K562 (cell line): ENCODE measurements at regions not wholly inside any gene's neighbourhood (a gene's known extent, or its start where the extent isn't known, plus 50 kb on each side); places are given as distances from the start of the nearest gene placed in this dataset.

Experiments
- ATAC-seq: fragments of 200-7000 bp; cut with Tn5 transposase; 3 replicates; pipeline ENCODE4 v1.9.1; 2020; ENCODE audit warnings: moderate library complexity
- BruUV-seq: library from RNA; stranded (reverse); fragments of 400-500 nt; replicated peaks from 2 replicates; lab custom pipeline; 2021; lab: Mats Ljungman, UMichigan
- CTCF ChIA-PET: fragments of 300-600 bp; formaldehyde crosslinking; extraction: SDS; loops from one replicate; lab custom pipeline; 2021; ENCODE audit warnings: low intra/inter-chr PET ratio; lab: Yijun Ruan, JAX
- POLR2A ChIA-PET: fragments of 300-600, 350-650 bp; sonication (Branson Sonifier 250); formaldehyde crosslinking; extraction: SDS; loops from one replicate; lab custom pipeline; 2021; ENCODE audit warnings: antibody characterized with exemption, inconsistent platforms; lab: Yijun Ruan, JAX
- DNase-seq, 4 experiments: peaks; one replicate each; pipeline versions ENCODE4 v3.0.0 to v3.0.0-alpha.2; 2011 to 2018; ENCODE audit warnings: low spot score in 3 of 4, mixed read lengths in 3 of 4; ENCODE audit errors: extremely low read depth in 1 of 4
- FAIRE-seq: peaks from 2 replicates; lab custom pipeline; 2011; peaks lifted over from hg19 to GRCh38; lab: Jason Lieb, UNC
- H2AFZ ChIP-seq: 2 replicates; pipeline ENCODE4 v1.6.0; 2011; ENCODE audit warnings: low read depth, low read length, control low read depth, inconsistent platforms
- H3K27ac ChIP-seq: fragments of 200-600 bp; 3 replicates; pipeline ENCODE4 v1.8.0; 2011; ENCODE audit warnings: low read depth, mild to moderate bottlenecking, control low read depth, inconsistent platforms, low read length, moderate library complexity, mixed read lengths; ENCODE audit errors: extremely low read depth
- H3K27me3 ChIP-seq, 2 experiments: fragments of 300-600 bp in 1 of 2; 2 replicates in 1 of 2; 3 replicates in 1 of 2; pipeline versions ENCODE4 v1.6.0 to v1.8.0; 2011; ENCODE audit warnings: inconsistent platforms in 2 of 2, low read length in 2 of 2, mild to moderate bottlenecking in 1 of 2, mixed read lengths in 1 of 2, moderate library complexity in 1 of 2; ENCODE audit not compliant: control insufficient read depth in 2 of 2, insufficient read depth in 2 of 2
- H3K36me3 ChIP-seq: fragments of 300-600 bp; 3 replicates; pipeline ENCODE4 v1.8.0; 2011; ENCODE audit warnings: mild to moderate bottlenecking, low read length, inconsistent platforms; ENCODE audit not compliant: control insufficient read depth, insufficient read depth
- H3K4me1 ChIP-seq, 2 experiments: fragments of 200-600 bp in 1 of 2; replicated peaks in 1 of 2; 2 replicates in 1 of 2; 3 replicates in 1 of 2; pipeline versions ENCODE4 v1.5.1 to v1.8.0; 2011; ENCODE audit warnings: inconsistent platforms in 2 of 2, low read length in 2 of 2, mild to moderate bottlenecking in 1 of 2, mixed read lengths in 1 of 2, moderate library complexity in 1 of 2; ENCODE audit not compliant: control insufficient read depth in 2 of 2, insufficient read depth in 2 of 2
- H3K4me2 ChIP-seq: 2 replicates; pipeline ENCODE4 v1.6.1; 2011; ENCODE audit warnings: low read length, control low read depth, inconsistent platforms, mixed read lengths; ENCODE audit not compliant: insufficient read depth
- H3K4me3 ChIP-seq: fragments of 200-600 bp; sonication (generic), shearing (Covaris generic); 2 replicates; pipeline ENCODE4 v1.5.1; 2016; ENCODE audit warnings: control low read depth, inconsistent platforms
- H3K79me2 ChIP-seq: fragments of 200-600 bp; 3 replicates; pipeline ENCODE4 v1.8.0; 2011; ENCODE audit warnings: low read length, inconsistent platforms; ENCODE audit not compliant: control insufficient read depth, insufficient read depth
- H3K9ac ChIP-seq, 2 experiments: 2 replicates each; pipeline versions ENCODE4 v1.6.0 to v1.6.1; 2011; ENCODE audit warnings: low read depth in 2 of 2, low read length in 2 of 2, control low read depth in 1 of 2, inconsistent platforms in 1 of 2, mild to moderate bottlenecking in 1 of 2, mixed read lengths in 1 of 2; ENCODE audit not compliant: insufficient read depth in 1 of 2
- H3K9me1 ChIP-seq: one replicate; pipeline ENCODE4 v1.6.0; 2011; ENCODE audit warnings: inconsistent platforms, mild to moderate bottlenecking, low read length, moderate library complexity; ENCODE audit not compliant: control insufficient read depth, insufficient read depth
- H3K9me3 ChIP-seq: replicated peaks from 2 replicates; pipeline ENCODE4 v1.5.1; 2011; ENCODE audit warnings: low read depth, low read length, inconsistent platforms; ENCODE audit not compliant: control insufficient read depth, insufficient read depth
- H4K20me1 ChIP-seq: replicated peaks from 2 replicates; pipeline ENCODE4 v1.6.1; 2011; ENCODE audit warnings: low read length, inconsistent platforms, mixed read lengths; ENCODE audit not compliant: control insufficient read depth, insufficient read depth
- HNRNPL ChIP-seq: fragments of 200-400 bp; formaldehyde crosslinking; IDR thresholded peaks from 2 replicates; pipeline ENCODE4 v1.6.1; 2017; ENCODE audit warnings: low read depth, mild to moderate bottlenecking, low read length
- HNRNPUL1 ChIP-seq: fragments of 200-400 bp; formaldehyde crosslinking; IDR thresholded peaks from 2 replicates; pipeline ENCODE4 v1.6.1; 2017; ENCODE audit warnings: low read length
- KLF10 ChIP-seq: fragments of 250-450 bp; sonication (Bioruptor Pico); IDR thresholded peaks from 2 replicates; pipeline ENCODE4 v1.6.1; 2021; ENCODE audit warnings: matching md5 sums
- TCFL5 ChIP-seq: fragments of 250-450 bp; sonication (Bioruptor Pico); conservative IDR thresholded peaks from 2 replicates; pipeline ENCODE4 v1.6.1; 2021; ENCODE audit warnings: mild to moderate bottlenecking, moderate library complexity, matching md5 sums
- ZNF224 ChIP-seq: sonication (generic); formaldehyde crosslinking; IDR thresholded peaks from 2 replicates; pipeline ENCODE4 v1.8.0; 2022; ENCODE audit warnings: mild to moderate bottlenecking, missing genetic modification reagents
- ZNF512 ChIP-seq: IDR thresholded peaks from 2 replicates; pipeline ENCODE4 v1.6.1; 2016; ENCODE audit warnings: missing genetic modification characterization, missing compliant biosample characterization
- ZNF609 ChIP-seq: sonication (generic); formaldehyde crosslinking; IDR thresholded peaks from 2 replicates; pipeline ENCODE4 v1.8.1; 2023; ENCODE audit warnings: missing genetic modification reagents, mild to moderate bottlenecking, borderline replicate concordance
- ZSCAN32 ChIP-seq: fragments of 450-650 bp; formaldehyde crosslinking; IDR thresholded peaks from 2 replicates; pipeline ENCODE4 v1.4.0; 2020; ENCODE audit warnings: mild to moderate bottlenecking, moderate library complexity
- WGBS: fragments of 100-300 bp; shearing (Covaris generic); methylation state at CpG from one replicate; pipeline ENCODE4 v1.1.6; 2016; ENCODE audit warnings: low coverage, mixed read lengths; ENCODE audit not compliant: insufficient coverage; ENCODE audit errors: missing lambda C conversion rate; 5-methylcytosine and 5-hydroxymethylcytosine counted together
- in situ Hi-C: fragments of 300-500 bp; cut with MboI; formaldehyde crosslinking; loops from 4 replicates; pipeline ENCODE4 v1.15.0; 2018; ENCODE audit warnings: inconsistent platforms, mixed read lengths
- intact Hi-C: fragments of 100-400 bp; cut with micrococcal nuclease; formaldehyde crosslinking; loops from 2 replicates; pipeline ENCODE4 v1.14.2; 2022
- TF ChIP-seq, protein P1 (sequence below): fragments of 150-350 bp; IDR thresholded peaks from 2 replicates; pipeline ENCODE4 v1.6.1; 2014; ENCODE audit warnings: low read depth, mild to moderate bottlenecking, low read length, borderline replicate concordance
- TF ChIP-seq, protein P2 (sequence below), 2 experiments: fragments of 200-800 bp in 1 of 2; sonication (Bioruptor generic) in 1 of 2; sonication (generic) in 1 of 2; formaldehyde crosslinking in 1 of 2; IDR thresholded peaks in 1 of 2; conservative IDR thresholded peaks in 1 of 2; 2 replicates each; pipeline versions ENCODE4 v1.5.0 to v1.6.1; 2016 to 2020; ENCODE audit warnings: missing compliant biosample characterization in 1 of 2, missing genetic modification characterization in 1 of 2, missing genetic modification reagents in 1 of 2

DNA sequence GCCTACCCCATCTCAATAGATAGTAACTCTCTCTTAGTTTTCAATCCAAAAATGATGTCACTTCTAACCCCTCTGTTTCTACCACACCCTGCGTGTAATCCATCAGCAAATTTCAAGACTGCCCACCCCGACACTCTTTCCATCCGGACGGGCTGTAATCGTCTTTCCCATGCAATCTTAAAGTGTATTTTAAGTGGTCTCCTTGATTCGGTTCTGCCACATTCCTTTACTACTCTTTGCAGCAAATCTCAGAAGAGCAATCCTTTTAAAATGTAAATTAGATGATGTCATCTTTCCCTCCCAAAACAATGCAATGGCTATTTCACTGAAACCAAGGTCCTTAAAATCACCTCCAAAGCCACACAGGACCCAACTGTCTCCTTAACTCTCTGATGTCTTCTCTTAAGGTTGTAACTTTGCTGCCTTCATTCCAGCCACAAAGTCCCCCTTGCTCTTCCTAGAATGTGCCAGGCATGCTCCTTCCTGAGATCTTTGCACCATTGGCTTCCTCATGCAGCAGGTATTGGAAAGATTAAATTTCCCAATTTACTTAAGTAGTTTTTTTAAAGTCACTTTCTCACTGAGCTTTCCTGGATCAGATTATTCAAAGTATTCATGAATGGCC is 932.5 kb upstream of the WWC1 start:
- BruUV-seq, result no TSS peak
- no peak for ATAC-seq
- no peak for DNase-seq
- H3K9me3 ChIP-seq, result no peaks in the 10 kb centered on the region
- no peaks in the 10 kb centered on the region for H3K4me1 ChIP-seq
- no peaks in the 10 kb centered on the region for H4K20me1 ChIP-seq
- H3K79me2 ChIP-seq, result no peaks in the 10 kb centered on the region
- no peaks in the 10 kb centered on the region for H3K36me3 ChIP-seq
- ChIA-PET POLR2A (no interaction called here), CTCF (no interaction called here)
- no peaks in the 10 kb centered on the region for H3K9me1 ChIP-seq
- intact Hi-C loops (no loop called here), in situ Hi-C loops (no loop called here)
- no peak overlapping the region for H2AFZ ChIP-seq
- H3K9ac ChIP-seq, result no peak overlapping the region
- no peak overlapping the region for H3K27ac ChIP-seq
- no peak for FAIRE-seq
- no peak overlapping the region for H3K4me3 ChIP-seq
- H3K4me2 ChIP-seq, result no peak overlapping the region
- H3K27me3 ChIP-seq, result no peaks in the 10 kb centered on the region
- WGBS, result 0% methylated on average over 6 of the region's 6 CpGs
- TF ChIP-seq ZNF224 (CRISPR knock-in tag) (no peak), ZSCAN32 (CRISPR knock-in tag) (no peak), ZNF609 (CRISPR knock-in tag) (no peak), HNRNPUL1 (no peak), TCFL5 (CRISPR knock-in tag) (no peak), KLF10 (CRISPR knock-in tag) (no peak), HNRNPL (no peak), ZNF512 (tag) (no peak)
- TF ChIP-seq, protein P1, sequence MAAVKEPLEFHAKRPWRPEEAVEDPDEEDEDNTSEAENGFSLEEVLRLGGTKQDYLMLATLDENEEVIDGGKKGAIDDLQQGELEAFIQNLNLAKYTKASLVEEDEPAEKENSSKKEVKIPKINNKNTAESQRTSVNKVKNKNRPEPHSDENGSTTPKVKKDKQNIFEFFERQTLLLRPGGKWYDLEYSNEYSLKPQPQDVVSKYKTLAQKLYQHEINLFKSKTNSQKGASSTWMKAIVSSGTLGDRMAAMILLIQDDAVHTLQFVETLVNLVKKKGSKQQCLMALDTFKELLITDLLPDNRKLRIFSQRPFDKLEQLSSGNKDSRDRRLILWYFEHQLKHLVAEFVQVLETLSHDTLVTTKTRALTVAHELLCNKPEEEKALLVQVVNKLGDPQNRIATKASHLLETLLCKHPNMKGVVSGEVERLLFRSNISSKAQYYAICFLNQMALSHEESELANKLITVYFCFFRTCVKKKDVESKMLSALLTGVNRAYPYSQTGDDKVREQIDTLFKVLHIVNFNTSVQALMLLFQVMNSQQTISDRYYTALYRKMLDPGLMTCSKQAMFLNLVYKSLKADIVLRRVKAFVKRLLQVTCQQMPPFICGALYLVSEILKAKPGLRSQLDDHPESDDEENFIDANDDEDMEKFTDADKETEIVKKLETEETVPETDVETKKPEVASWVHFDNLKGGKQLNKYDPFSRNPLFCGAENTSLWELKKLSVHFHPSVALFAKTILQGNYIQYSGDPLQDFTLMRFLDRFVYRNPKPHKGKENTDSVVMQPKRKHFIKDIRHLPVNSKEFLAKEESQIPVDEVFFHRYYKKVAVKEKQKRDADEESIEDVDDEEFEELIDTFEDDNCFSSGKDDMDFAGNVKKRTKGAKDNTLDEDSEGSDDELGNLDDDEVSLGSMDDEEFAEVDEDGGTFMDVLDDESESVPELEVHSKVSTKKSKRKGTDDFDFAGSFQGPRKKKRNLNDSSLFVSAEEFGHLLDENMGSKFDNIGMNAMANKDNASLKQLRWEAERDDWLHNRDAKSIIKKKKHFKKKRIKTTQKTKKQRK, result no peak
- TF ChIP-seq, protein P2, sequence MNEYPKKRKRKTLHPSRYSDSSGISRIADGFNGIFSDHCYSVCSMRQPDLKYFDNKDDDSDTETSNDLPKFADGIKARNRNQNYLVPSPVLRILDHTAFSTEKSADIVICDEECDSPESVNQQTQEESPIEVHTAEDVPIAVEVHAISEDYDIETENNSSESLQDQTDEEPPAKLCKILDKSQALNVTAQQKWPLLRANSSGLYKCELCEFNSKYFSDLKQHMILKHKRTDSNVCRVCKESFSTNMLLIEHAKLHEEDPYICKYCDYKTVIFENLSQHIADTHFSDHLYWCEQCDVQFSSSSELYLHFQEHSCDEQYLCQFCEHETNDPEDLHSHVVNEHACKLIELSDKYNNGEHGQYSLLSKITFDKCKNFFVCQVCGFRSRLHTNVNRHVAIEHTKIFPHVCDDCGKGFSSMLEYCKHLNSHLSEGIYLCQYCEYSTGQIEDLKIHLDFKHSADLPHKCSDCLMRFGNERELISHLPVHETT (CRISPR knock-in tag; conservative IDR thresholded peaks at IDR 0.05 in 1 of 2, IDR thresholded peaks at IDR 0.05 in 1 of 2), result no peak
